ENCODE measurements at regions not wholly inside any gene's neighbourhood (a gene's known extent, or its start where the extent isn't known, plus 50 kb on each side); places are given as distances from the start of the nearest gene placed in this dataset.
A peak's percentile ranks its signal among the peaks of the same experiment; 100 is the strongest.

GRCh38 chr13:86757236-86757978, 913.8 kb upstream of the SLITRK5 start:
- peak; percentile 53 for DNase-seq

GRCh38 chr13:86758116-86758515, 913.1 kb upstream of the SLITRK5 start:
- no peak for DNase-seq

DNA sequence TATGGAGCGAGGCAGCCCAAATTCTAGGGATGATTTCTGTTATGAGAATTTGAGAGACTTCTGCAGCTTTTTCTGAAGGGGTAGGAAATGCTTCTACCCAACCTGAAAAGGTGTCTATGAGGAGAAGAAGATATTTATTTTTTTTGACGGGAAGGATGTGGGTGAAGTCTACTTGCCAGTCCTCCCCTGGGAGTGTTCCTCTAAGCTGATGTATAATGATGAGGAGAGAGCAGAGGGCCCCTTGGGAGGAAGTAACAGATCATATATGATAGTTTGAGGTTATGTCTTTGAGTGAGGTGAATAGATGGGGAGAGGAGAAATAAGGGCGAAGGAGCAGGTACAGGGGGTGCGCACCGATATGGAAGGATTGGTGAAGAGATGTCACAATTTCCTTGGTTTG, 910.6 kb upstream of the SLITRK5 start:
- DNase-seq = peak; percentile 13

DNA sequence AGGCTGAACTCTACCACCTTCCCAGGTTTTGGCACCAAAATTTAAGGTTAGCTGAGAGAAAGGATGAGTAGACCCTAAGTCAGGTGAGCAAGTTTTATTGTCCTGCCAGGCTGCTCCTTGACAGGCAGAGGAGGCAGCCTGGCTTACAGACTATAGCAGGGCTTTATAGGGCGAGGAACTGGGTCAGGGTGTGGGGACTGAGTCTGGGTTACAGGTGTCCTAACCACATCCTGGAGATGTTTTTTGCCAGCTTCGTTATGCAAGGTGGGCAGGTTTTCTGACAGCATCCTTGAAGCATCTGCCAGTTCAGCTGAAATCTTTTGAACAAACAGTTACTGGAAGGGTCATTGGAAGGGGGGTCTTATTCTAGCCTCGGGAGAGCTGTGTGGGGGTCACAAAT, 905.7 kb upstream of the SLITRK5 start:
- DNase-seq = no peak

- no peak for DNase-seq
These were observed 882.6 kb upstream of the SLITRK5 start for GRCh38 chr13:86788616-86789015.

DNA sequence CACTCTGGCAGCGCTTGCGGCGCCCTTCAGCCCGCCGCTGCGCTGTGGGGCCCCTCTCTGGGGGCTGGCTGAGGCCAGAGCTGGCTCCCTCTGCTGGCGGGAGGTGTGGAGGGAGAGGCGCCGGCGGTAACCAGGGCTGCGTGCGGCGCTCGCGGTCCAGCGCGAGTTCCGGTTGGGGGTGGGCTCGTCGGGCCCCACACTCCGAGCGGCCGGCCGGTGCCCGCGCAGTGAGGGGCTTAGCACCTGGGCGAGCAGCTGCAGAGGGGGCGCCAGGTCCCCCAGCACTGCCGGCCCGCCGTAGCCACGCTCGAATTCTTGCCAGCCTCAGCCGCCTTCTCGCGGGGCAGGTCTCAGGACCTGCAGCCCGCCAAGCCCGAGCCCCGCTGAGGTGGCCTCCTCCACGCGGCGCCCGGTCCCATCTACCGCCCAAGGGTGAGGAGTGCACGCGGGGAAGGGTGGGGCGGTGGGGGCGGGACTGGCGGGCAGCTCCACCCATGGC, 879.0 kb upstream of the SLITRK5 start:
- no peak for DNase-seq

DNA sequence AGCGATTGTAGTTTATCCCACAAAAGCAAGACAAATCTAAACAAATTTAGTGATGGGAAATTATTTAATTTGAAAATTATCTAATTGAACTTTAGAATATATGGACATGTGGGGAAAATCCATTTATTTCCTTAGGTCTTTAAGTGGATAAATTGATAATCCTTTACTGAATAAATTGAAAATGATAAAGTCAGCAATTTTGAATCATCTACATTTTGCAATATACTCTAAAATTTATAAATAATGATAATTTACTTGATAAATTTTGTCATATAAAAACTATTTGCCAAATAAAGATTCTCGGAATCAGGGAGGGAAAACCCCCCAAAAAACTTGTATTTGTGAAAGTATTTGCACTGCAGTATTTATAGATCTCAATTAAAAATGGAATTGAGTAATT, 875.3 kb upstream of the SLITRK5 start:
- DNase-seq = no peak

DNA sequence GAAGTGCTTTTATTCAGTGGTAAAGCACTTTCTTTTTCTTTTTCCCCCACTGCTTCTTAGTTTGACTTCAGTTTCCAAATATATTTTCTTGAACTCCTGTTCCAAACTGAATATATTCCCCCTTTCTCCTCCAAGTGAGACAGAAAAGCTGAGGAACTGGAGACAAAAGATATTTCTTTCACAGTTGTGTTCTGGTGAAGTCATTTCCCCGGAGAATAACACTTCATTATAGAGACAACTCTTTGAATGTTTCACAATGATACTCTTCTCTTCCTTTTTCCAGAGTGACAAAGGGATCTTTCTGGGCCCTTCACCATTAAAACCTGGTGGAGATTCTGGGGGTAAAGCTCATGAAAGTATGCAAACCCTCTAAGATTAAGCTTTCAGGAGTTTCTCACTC, 860.8 kb upstream of the SLITRK5 start:
- no peak for DNase-seq

DNA sequence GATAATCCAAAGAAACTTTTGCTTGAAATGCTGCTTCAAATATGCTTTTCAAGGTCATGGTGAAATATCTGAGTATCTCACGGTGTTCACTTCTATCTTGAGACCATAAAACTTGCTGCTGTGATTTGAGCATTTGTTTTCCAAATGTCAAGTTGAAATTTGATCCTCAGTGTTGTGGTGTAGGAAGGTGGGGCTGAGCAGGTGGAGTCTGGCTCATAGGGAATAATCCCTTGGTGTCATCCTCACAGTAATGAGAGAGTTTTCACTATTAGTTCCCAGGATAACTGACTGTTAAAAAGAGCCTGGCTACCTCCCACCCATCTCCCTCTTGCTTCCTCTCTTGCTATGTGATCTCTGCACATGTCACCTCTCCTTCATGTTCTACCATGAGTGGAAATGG, 858.0 kb upstream of the SLITRK5 start:
- DNase-seq = no peak

DNA sequence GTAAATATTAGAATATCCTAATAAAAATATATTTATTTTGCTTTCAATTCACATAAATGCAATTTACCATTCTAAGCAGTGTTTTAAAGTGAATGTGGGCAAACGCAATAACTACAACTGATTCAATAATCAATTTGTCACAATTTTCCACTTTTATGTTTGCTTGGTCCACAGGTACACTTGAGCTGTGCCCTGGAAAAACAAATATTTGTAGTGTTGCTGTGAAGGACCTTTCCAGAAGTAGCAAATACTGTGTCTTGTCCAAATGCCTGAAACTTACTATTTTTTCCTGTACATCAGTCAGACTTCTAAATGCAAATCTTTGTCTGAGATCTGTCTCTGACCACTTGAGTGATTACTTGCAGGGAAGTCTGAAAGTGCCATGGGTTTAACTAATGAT, 845.8 kb upstream of the SLITRK5 start:
- DNase-seq = no peak

GRCh38 chr13:86826232-86826631, 844.9 kb upstream of the SLITRK5 start:
- DNase-seq = no peak

DNA sequence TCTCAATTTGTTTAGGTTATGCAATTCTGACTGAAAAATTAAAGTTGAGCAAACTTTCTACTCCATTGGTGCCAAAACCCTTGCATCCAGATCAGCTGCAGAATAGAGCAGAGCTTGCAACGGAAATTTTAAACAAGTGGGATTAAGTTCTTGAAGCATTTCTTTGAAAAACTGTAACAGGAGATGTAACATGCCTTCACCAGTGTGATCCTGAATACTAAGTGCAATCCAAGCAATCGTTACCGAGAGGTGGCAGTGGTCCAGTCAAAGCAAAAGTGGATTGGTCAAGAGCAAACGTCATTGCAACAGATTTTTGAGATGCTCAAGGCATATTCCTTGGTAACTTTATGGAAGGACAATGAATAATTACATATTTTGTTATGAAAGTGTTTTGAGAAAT, 841.1 kb upstream of the SLITRK5 start:
- no peak for DNase-seq

DNA sequence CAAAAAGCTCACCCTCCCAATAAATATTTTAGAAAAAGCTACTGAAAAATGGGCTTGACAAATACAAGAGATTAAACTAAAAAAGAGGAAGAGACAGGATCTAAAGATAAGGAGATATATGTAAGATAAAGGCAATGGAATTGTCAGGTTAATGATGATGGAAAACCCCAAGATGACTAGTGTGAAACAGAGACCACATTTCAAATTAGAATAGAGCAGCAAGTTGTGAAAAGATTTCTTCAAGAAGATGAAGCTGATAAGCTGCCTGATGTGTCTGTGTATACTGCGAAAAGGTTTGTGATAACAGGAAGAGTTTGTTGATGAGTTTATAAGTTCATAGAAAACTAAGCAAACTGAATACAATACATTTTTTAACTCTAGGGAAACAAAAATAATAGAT, 840.1 kb upstream of the SLITRK5 start:
- DNase-seq = no peak

GRCh38 chr13:86838411-86839120, 832.6 kb upstream of the SLITRK5 start:
- DNase-seq = no peak

- DNase-seq = no peak
These were observed 832.0 kb upstream of the SLITRK5 start for GRCh38 chr13:86839221-86839620.

DNA sequence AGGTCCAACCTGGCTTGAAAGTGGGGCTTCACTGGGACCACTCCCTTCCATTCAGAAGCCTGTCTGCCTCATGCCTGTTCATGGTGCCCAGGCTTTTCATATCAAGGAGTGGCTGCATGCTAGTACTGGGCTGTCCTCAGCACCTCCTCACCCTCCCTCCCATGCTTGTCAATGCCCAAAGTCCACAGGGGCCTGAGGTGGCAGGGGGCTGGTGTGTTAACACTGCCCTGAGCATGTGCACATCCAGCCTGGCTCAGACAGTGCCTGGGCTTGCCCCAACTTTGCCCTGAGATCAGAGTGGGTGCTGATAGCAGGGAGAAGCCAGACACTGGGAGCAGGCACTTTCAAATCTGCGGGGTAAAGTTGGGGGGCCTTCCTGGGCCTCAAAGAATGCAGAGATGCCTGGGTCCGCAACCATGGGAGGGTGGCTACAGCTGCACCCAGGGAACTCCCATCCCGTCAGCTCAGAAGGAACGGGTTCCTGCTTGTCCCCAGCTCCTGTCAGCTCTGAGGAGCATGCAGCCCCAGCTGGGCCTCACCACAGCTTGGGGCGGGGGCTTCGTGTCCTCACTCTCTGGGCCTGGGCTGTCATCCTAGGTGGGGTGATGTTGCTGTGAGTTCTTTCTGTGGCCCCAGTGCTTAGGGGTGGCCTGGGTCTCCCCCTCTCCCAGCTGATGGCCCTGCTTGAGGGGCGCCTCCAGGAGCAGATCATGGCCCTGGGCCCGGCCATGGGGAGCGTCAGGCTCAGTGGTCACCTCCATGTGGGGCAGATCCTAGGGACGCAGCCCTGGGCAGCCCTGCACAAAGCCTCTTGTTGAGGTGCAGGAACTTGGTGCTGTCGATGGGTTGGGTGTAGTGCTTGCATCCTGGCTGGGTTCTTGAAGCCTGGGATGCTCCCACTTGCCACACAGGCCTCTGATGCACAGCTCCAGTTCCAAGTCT, 830.6 kb upstream of the SLITRK5 start:
- no peak for DNase-seq

DNA sequence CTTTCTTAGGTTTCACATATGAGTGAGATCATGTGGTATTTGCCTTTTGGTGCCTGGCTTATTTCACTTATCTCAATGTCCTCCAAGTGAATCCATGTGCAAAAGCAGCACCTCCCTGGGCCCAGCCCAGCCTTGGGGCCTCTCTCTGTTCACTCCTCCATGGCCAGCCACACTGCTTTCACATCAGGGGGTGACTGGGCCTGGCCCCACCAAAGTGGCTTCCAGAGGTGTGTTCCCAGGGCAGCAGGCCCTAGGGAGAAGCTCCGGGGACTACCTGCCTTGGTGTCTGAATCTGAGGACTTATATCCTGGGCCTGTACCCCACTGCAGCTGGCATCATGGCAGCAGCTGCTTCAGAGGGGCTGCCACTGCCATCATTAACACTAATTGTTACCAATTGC, 829.9 kb upstream of the SLITRK5 start:
- no peak for DNase-seq

- DNase-seq = no peak
These were observed 824.7 kb upstream of the SLITRK5 start for GRCh38 chr13:86846501-86846900.

DNA sequence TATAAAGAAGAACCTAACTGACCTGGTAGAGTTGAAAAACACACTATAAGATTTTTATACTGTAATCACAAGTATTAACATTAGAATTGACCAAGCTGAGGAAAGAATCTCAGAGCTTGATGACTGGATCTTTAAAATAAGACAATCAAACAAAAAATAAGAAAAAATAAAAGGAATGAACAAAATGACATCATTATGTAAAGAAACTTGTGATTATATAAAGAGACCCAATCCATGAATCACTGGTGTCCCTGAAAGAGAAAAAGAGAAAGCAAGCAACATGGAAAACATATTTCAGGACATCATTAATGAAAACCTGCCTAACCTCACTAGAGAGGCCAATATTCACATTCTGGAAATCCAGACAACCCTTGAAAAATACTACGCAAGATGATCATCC, 822.5 kb upstream of the SLITRK5 start:
- DNase-seq = no peak

- no peak for DNase-seq
These were observed 814.2 kb upstream of the SLITRK5 start for GRCh38 chr13:86856991-86857390.

- DNase-seq = no peak
These were observed 813.0 kb upstream of the SLITRK5 start for GRCh38 chr13:86858216-86858615.

DNA sequence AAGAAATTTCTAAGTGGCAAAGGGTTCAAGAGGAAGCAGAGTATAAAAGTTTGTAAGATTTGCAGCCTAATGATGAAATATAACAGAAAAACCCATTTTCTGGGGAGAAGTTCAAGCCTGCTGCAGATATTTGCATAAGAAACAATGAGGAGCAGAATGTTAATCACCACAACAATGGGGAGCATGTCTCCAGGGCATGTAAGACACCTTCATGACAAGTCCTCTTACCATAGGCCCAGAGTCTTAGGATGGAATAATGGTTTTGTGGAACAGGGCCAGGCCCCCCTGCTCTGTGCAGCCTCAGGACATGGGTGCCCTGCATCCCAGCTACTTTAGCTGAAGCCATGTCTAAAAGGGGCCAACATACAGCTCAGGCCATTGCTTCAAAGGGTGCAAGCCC, 809.0 kb upstream of the SLITRK5 start:
- no peak for DNase-seq

GRCh38 chr13:86864376-86864775, 806.8 kb upstream of the SLITRK5 start:
- DNase-seq = no peak

Data from CD4-positive, alpha-beta T cell treated with Interleukin-17A for 1 hour (primary cell).